GM13976 (cell line): ENCODE measurements at regions not wholly inside any gene's neighbourhood (a gene's known extent, or its start where the extent isn't known, plus 50 kb on each side); places are given as distances from the start of the nearest gene placed in this dataset.
"Not testable (repeated sequence)": the region's sequence is repeated elsewhere in the genome, so short reads cannot be mapped to it uniquely, and the experiment has no call there.

Experiments used
- DNase-seq: peaks from one replicate; pipeline ENCODE4 v3.0.0; 2012; ENCODE audit warnings: low spot score
- CTCF ChIP-seq: IDR thresholded peaks from 2 replicates; pipeline ENCODE4 v1.5.1; 2012; ENCODE audit warnings: borderline replicate concordance, mild to moderate bottlenecking; ENCODE audit not compliant: insufficient read depth; ENCODE audit errors: extremely low read depth, missing control alignments, control extremely low read depth
- in situ Hi-C: fragments of 300-500 bp; cut with MboI; formaldehyde crosslinking; loops from one replicate; pipeline ENCODE4 v1.12.0; 2022; ENCODE audit warnings: low sequenced_read_pairs, mixed read lengths, inconsistent platforms; ENCODE audit not compliant: unreplicated experiment

GRCh38 chr5:60483050-60483449 is 216.9 kb downstream of the DEPDC1B start:
- no peak for TF ChIP-seq CTCF
- DNase-seq: no peak
- in situ Hi-C loops: no loop called here

GRCh38 chr5:60482301-60482700 is 217.7 kb downstream of the DEPDC1B start:
- DNase-seq: no peak
- TF ChIP-seq CTCF: no peak
- in situ Hi-C loops: no loop called here

- TF ChIP-seq CTCF: no peak
- no peak for DNase-seq
- in situ Hi-C loops: no loop called here
Observed at GRCh38 chr5:60479542-60479941, 220.4 kb downstream of the DEPDC1B start.

- in situ Hi-C loops: no loop called here
- TF ChIP-seq CTCF: no peak
- DNase-seq: no peak
Observed at GRCh38 chr5:60477849-60478248, 222.1 kb downstream of the DEPDC1B start.

- in situ Hi-C loops: no loop called here
- TF ChIP-seq CTCF: no peak
Observed at GRCh38 chr5:60473654-60474053, 226.3 kb downstream of the DEPDC1B start.

GRCh38 chr5:60473027-60473426 is 226.9 kb downstream of the DEPDC1B start:
- DNase-seq, in situ Hi-C loops: not testable (repeated sequence)

More at GRCh38 chr5:60473654-60474053, 226.3 kb downstream of the DEPDC1B start:
- no peak for DNase-seq

- TF ChIP-seq CTCF: no peak
- DNase-seq: no peak
- in situ Hi-C loops: no loop called here
Observed at GRCh38 chr5:60470881-60471280, 229.1 kb downstream of the DEPDC1B start.
